GM20000 (cell line): ENCODE measurements at regions not wholly inside any gene's neighbourhood (a gene's known extent, or its start where the extent isn't known, plus 50 kb on each side); places are given as distances from the start of the nearest gene placed in this dataset.

Source experiments
- DNase-seq: peaks from one replicate; pipeline ENCODE4 v3.0.0; 2012; ENCODE audit warnings: low spot score
- TF ChIP-seq, protein P1 (sequence below): IDR thresholded peaks from 2 replicates; pipeline ENCODE4 v1.5.1; 2012; ENCODE audit warnings: mild to moderate bottlenecking, control low read depth; ENCODE audit errors: extremely low read depth, missing control alignments

DNA sequence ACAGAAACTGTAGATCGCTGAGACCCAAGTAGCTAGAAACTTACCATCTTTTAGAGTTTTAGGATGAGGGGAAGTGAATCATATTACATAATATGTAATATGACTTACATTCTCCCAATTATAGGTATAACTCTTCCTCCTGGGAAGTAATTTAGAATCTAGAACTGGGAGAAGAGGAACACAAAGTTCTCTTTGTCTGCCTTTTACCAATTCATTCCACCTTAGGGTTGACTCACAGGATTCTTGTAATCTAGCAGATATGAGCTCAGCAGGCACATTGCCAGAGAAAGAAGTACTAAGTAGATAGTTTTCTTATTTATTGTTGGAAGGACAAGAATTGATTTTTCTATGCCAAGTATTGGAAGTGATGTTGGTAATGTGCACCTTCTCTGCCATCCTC is 58.0 kb upstream of the CCSER1 start:
- TF ChIP-seq, protein P1, sequence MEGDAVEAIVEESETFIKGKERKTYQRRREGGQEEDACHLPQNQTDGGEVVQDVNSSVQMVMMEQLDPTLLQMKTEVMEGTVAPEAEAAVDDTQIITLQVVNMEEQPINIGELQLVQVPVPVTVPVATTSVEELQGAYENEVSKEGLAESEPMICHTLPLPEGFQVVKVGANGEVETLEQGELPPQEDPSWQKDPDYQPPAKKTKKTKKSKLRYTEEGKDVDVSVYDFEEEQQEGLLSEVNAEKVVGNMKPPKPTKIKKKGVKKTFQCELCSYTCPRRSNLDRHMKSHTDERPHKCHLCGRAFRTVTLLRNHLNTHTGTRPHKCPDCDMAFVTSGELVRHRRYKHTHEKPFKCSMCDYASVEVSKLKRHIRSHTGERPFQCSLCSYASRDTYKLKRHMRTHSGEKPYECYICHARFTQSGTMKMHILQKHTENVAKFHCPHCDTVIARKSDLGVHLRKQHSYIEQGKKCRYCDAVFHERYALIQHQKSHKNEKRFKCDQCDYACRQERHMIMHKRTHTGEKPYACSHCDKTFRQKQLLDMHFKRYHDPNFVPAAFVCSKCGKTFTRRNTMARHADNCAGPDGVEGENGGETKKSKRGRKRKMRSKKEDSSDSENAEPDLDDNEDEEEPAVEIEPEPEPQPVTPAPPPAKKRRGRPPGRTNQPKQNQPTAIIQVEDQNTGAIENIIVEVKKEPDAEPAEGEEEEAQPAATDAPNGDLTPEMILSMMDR, result no peak
- no peak for DNase-seq

DNA sequence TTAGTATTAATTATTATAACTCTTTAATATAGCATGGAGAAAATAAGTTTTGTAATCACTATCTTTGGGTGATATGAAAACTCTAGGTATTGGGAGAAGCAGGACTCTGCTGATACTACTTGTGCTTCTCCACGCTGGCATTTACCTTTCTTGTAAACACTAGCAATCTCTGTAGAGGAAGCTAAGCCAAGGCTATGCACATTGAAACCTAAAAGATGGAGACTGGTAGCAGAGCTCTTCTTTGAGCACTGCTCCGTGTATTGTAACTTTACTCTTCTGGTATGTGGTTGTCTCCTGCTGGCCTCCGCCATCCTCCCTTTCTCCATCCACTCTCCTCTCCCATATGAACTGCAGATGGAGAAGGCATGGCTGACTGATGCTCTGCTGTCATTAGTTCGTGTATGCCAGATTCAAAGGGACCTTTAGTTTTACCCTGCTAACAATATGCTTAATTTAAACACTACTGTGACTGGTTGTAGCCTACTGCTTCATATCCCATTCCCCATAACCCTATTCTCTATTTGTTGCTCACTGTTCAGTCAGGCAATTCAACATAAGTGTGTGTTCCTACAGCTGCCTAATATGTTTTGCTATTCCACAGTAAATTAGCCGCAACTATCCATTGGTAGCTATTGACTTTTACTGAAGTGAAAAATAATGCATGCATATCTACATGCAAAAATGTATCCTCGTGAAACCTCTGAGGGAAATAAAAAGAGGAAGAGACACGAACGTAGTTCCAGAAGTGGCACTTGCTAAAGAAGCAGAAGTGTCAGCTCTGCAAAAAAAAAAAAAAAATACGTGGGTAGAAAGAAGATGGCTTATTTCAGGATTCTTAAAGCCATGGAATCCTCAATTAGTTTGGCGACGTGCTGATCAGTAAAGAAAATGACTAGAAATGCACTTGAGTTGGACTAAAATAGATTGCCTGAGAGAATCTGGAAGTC is 55.6 kb upstream of the CCSER1 start:
- DNase-seq, result no peak
- TF ChIP-seq, protein P1, result no peak

DNA sequence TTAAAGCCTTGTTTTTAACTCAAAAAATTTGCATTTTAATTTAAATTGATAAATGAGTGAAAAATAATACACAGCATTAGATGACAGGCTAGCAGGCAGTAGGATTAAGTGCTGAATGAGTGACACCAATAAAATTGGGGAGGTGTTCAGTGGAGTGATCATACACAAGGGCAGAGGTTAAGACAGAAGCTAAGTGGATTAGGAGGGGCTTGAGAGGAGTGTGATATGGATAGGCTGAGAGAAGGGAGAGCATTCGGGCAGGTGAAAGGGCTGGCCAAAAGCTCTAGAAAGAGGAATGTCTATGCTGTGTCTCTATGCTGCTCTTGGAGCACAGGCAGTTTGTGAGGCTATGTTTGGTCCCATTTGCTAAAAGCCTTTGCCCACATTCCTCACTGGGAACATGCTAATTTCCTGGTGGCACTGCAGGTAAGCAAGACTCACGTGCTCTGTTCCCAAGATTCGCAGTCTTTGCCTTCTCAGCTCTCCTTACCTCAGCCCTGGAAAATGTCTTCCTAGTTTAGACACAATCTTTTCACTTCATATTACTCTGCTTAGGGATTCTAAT is 52.8 kb upstream of the CCSER1 start:
- no peak for DNase-seq
- TF ChIP-seq, protein P1, result no peak
